Cardiac septum (tissue), 1 donor: ENCODE measurements at regions not wholly inside any gene's neighbourhood (a gene's known extent, or its start where the extent isn't known, plus 50 kb on each side); places are given as distances from the start of the nearest gene placed in this dataset.

Source experiments
- DNase-seq: peaks from one replicate; pipeline ENCODE4 v3.0.0-alpha.2; 2020; ENCODE audit warnings: low spot score
- intact Hi-C: fragments of 100-400 bp; cut with DNase I; formaldehyde crosslinking; loops from one replicate; pipeline ENCODE4 v1.14.0; 2022
- donor health status: DM: no; HTN: no; CAD: no.

DNA sequence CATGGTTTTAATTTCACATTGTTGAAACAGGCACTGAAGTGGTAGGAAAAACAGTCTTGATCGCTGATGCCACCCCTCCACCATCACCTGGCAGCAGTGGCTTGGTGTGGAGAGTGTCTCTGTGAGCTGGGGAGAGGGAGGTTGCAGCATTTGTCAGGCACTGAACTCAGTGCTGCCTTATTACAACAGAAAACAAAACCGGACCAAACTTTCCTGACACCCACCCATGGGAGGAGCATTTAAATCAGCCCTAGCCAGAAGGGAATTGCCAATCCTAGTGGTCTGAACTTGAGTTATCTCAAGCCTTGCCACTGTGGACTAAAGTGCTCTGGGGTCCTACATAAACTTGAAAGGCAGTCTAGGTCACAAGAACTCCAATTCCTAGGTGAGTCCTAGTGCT lies 103.0 kb upstream of the LGALSL start:
- no peak for DNase-seq
- intact Hi-C loops, result no loop called here

GRCh38 chr2:64352292-64352691 lies 101.7 kb upstream of the LGALSL start:
- DNase-seq, result no peak
- intact Hi-C loops, result no loop called here

GRCh38 chr2:64354857-64355680 lies 98.9 kb upstream of the LGALSL start:
- intact Hi-C loops, result no loop called here
- DNase-seq, result peak; percentile 55

- intact Hi-C loops, result no loop called here
- DNase-seq, result peak; percentile 63
Measured at GRCh38 chr2:64356906-64357305, 97.1 kb upstream of the LGALSL start.

DNA sequence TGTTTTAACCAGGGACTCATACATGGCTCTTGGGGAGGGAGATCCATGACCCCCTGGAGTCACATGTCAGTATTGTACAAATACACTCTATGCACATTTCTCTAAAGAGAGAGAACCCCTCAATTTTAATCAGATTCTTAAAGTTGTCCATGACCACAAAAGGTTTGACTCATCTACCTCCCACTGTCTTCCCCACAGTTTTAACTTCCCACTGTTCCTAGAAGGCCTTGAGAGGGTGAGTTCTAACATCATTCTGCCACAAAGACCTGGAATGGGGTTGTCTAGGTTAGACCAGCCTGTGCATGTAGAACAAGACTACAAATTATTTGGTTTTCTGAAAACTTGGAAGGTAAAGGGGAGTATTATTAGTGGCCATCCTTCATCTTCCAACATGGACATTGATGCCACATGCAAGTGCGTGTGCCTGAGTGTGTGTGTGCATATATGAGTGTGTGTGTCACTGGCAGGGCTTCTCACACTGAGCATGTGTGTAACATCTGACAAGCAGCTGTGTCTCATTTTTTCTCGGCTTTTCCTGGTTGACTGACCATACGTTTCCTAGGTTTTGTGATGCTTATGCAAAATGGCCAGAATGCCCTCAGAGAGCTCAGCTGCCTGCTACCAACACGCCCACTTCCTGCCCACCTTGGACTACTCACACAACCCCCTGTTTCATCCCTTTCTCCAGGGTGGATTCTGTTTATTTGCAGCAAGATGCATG lies 94.6 kb upstream of the LGALSL start:
- intact Hi-C loops, result no loop called here
- DNase-seq, result no peak

- intact Hi-C loops, result no loop called here
- DNase-seq, result peak; percentile 79
Measured at GRCh38 chr2:64359892-64360657, 93.9 kb upstream of the LGALSL start.

DNA sequence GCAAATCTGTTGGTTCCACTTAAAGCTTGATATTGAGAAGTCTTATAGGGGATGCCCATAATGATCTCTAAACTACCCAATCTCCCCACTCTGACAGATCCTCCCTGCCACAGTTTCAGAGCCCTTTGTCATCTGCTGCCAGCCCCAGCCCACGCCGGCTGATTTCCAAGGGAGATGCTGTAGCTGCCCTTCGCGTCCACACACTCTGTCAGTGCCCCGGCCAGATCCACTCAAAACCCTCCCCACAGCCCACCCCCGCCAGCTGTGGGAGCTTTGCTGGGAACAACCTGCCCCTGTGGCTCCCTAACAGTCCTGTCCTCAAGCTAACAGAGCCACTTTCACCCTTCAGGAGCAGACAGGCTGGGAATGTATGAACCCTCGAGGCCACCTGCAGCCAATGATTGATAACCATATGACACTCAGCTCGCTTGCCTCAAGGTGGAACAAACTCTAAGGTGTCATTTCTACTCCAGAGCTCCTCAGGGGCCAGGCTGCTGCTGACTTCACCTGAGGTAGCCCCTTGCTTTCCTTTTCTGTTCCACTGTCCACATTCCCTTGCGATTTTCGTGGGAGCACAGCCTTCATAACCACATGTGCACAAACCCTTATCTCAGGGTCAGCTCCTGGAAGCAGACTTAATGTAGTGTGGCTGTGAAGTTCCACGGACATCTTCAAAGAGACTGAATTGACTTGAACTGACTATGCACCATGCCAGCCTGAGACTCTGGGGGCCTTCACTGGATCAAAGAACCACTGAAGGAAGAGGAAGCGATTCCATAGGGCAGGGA lies 92.6 kb upstream of the LGALSL start:
- DNase-seq, result peak; percentile 68
- intact Hi-C loops, result no loop called here

DNA sequence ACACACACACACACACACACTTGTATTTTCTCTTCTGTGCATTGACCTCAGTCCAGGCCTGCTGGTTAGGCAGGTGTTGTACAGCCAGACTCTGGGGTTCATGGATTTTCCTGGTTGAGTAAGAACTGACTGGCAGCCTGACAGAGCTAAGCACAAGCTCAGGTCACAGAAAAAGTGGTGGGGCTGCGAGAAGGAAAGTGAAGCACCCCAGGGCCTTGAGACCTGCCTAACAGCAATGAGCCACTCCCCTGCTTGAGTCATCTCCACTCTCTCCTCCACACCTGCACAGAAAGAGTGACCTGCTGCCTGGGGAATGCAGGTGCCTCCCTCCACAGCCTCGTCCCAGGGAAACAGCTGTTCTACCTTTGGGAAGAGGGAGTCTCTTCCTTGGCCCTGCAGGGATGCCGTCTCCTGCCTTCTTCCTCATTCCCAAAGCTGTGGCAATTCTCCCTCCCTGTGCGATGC lies 91.4 kb upstream of the LGALSL start:
- no peak for DNase-seq
- intact Hi-C loops, result no loop called here

- intact Hi-C loops, result no loop called here
- DNase-seq, result no peak
Measured at GRCh38 chr2:64363140-64363539, 90.8 kb upstream of the LGALSL start.

GRCh38 chr2:64363848-64364247 lies 90.1 kb upstream of the LGALSL start:
- DNase-seq, result peak; percentile 14
- intact Hi-C loops, result no loop called here

- no peak for DNase-seq
- intact Hi-C loops, result no loop called here
Measured at GRCh38 chr2:64367444-64368232, 86.3 kb upstream of the LGALSL start.

- no peak for DNase-seq
- intact Hi-C loops, result no loop called here
Measured at GRCh38 chr2:64369706-64370105, 84.3 kb upstream of the LGALSL start.

DNA sequence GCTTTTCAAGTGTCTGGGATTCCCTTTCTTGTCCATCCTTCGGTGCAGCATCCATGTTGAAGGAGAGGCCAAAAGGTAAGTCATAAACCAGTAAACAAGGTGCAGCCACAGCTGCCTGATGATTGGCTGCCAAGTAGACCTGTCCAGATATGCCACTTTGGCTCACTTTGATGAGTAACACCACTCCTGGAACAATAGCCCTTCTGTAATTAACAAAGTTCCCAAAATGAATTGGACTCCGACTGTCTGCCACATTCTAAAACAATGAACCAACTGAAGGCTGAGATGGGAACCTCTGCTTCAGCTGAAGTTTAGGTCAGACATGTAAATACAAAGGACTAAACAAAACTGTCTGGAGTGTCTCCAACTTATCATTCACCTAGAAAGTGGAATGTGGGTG lies 82.2 kb upstream of the LGALSL start:
- DNase-seq, result no peak
- intact Hi-C loops, result no loop called here

DNA sequence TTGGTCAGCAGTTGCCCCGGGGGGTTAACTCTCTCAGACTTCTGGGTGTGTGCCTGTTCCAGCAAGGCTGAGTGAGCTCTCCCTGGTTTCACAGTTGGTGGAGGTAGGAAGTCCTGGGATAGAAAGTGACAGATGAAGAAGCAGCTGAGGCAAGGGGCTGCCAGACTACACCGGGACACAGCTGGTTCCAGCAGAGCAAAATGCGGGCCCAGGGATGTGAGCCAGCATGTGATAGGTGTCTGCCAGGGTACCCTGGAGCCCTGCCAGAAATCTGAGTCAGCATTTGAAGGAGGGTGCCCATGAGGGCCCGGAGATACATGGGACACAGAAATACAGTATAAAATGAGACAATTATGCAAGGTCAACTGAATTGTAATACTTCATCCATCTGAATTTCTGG lies 79.3 kb upstream of the LGALSL start:
- intact Hi-C loops, result no loop called here
- no peak for DNase-seq

DNA sequence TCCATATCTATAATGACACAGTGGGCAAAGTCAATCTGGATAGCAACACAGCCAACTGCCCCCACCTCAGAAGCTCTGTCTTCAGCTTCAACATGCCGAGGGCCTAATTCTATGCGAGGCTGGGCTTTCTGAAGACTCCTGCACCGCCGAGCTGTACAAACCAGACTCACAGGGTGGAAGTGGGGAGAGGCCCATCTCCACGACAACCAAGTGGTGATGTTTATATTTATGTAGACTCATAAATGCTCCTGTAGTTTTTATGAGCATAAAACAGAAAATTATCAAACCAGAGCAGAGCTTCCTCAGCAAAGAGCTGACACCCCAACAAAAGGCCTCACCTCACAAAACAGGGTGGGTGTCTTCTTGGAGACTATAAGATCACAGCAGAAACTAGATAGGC lies 77.0 kb upstream of the LGALSL start:
- intact Hi-C loops, result no loop called here
- DNase-seq, result no peak

- intact Hi-C loops, result no loop called here
- DNase-seq, result no peak
Measured at GRCh38 chr2:64379186-64379585, 74.8 kb upstream of the LGALSL start.

- DNase-seq, result no peak
Measured at GRCh38 chr2:64380853-64381527, 73.0 kb upstream of the LGALSL start.

DNA sequence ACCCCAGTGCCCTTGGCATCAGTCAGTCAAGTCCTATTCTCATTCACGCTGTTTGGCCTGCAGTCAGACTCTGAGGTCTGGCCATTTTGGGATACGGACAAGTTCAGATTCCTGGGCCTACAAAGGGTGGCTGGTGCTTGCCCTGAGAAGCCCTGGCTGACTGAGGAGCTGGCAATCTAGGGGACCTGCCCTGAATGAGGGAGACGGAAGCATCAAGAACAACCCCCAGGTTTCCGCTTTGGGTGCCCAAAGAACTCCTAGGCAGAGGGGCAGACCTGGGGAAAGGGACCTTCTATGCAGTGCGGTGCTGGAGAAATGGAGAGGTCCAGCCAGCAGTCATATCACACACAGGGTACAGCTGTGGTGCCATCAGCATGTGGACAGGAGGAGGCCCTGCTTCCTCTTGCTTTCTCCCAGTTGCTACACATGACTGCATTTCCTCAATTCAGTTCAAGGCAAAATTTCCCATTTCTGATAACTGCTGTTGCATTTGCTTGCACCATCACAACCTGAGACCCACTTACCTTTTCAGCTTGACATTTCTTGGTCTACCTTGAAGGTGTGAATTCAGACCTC lies 70.9 kb upstream of the LGALSL start:
- DNase-seq, result no peak
- intact Hi-C loops, result no loop called here

More at GRCh38 chr2:64380853-64381527, 73.0 kb upstream of the LGALSL start:
- intact Hi-C loops, result no loop called here
